GM21717 (cell line): ENCODE measurements at regions not wholly inside any gene's neighbourhood (a gene's known extent, or its start where the extent isn't known, plus 50 kb on each side); places are given as distances from the start of the nearest gene placed in this dataset.
"Not testable (repeated sequence)": the region's sequence is repeated elsewhere in the genome, so short reads cannot be mapped to it uniquely, and the experiment has no call there.

Source experiments
- ATAC-seq: cut with Tn5 transposase; IDR thresholded peaks from one replicate; pipeline ENCODE4 v1.9.1; 2021; ENCODE audit warnings: mild to moderate bottlenecking, moderate library complexity; ENCODE audit not compliant: unreplicated experiment

- ATAC-seq: no peak
Measured at GRCh38 chr6:60991427-60992028, 1294.5 kb downstream of the KHDRBS2 start.

GRCh38 chr6:60952500-60952899, 1333.5 kb downstream of the KHDRBS2 start:
- ATAC-seq: no peak

GRCh38 chr6:60950221-60950923, 1335.7 kb downstream of the KHDRBS2 start:
- not testable (repeated sequence) for ATAC-seq

- ATAC-seq: not testable (repeated sequence)
Measured at GRCh38 chr6:60947416-60947815, 1338.6 kb downstream of the KHDRBS2 start.

GRCh38 chr6:60944803-60945202, 1341.2 kb downstream of the KHDRBS2 start:
- ATAC-seq: not testable (repeated sequence)

GRCh38 chr6:60935970-60936369, 1350.1 kb downstream of the KHDRBS2 start:
- ATAC-seq: peak; percentile 56

- not testable (repeated sequence) for ATAC-seq
Measured at GRCh38 chr6:60919652-60920051, 1366.4 kb downstream of the KHDRBS2 start.

- not testable (repeated sequence) for ATAC-seq
Measured at GRCh38 chr6:60903860-60904259, 1382.2 kb downstream of the KHDRBS2 start.

- not testable (repeated sequence) for ATAC-seq
Measured at GRCh38 chr6:60893374-60893773, 1392.7 kb downstream of the KHDRBS2 start.

- no peak for ATAC-seq
Measured at GRCh38 chr6:60891606-60892005, 1394.4 kb downstream of the KHDRBS2 start.

GRCh38 chr6:60877396-60877795, 1408.6 kb downstream of the KHDRBS2 start:
- ATAC-seq: not testable (repeated sequence)

- not testable (repeated sequence) for ATAC-seq
Measured at GRCh38 chr6:60870779-60871178, 1415.2 kb downstream of the KHDRBS2 start.

GRCh38 chr6:60867548-60867947, 1418.5 kb downstream of the KHDRBS2 start:
- ATAC-seq: no peak

- ATAC-seq: not testable (repeated sequence)
Measured at GRCh38 chr6:60843175-60843982, 1442.6 kb downstream of the KHDRBS2 start.

GRCh38 chr6:60830726-60831125, 1455.3 kb downstream of the KHDRBS2 start:
- not testable (repeated sequence) for ATAC-seq

- ATAC-seq: not testable (repeated sequence)
Measured at GRCh38 chr6:60822597-60822996, 1463.4 kb downstream of the KHDRBS2 start.

- ATAC-seq: not testable (repeated sequence)
Measured at GRCh38 chr6:60818072-60818471, 1468.0 kb downstream of the KHDRBS2 start.

- not testable (repeated sequence) for ATAC-seq
Measured at GRCh38 chr6:60814784-60815183, 1471.2 kb downstream of the KHDRBS2 start.

GRCh38 chr6:60813897-60814596, 1472.0 kb downstream of the KHDRBS2 start:
- not testable (repeated sequence) for ATAC-seq

GRCh38 chr6:60810216-60810615, 1475.8 kb downstream of the KHDRBS2 start:
- ATAC-seq: not testable (repeated sequence)

- not testable (repeated sequence) for ATAC-seq
Measured at GRCh38 chr6:60799146-60799545, 1486.9 kb downstream of the KHDRBS2 start.
